ENCODE measurements at regions not wholly inside any gene's neighbourhood (a gene's known extent, or its start where the extent isn't known, plus 50 kb on each side); places are given as distances from the start of the nearest gene placed in this dataset.

DNA sequence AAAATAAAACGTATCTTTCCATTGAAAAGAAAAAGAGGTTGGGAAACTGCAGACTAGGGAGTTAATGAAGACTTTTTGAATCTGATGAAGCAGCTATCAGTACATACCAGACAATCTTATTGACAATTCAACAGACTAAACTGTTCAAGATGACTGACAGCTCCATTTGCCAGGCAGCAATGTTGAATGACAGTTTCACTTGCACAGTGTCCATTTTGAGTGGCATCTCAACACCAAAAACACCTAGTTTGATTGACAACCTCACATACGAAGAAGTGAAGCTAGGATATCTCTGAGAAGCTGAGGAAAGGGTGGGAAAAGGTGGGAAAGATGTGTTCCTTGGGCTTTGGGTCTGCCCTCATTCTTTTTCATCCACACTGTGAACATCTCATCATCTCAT lies 315.0 kb upstream of the SYT4 start:
- DNase-seq (ENCODE audit: low read depth, low spot score), result no peak
- in situ Hi-C loops (cut with HindIII; ENCODE audit: low pct_unique_long_range_greater_than_20kb, low sequenced_read_pairs), result no loop called here

DNA sequence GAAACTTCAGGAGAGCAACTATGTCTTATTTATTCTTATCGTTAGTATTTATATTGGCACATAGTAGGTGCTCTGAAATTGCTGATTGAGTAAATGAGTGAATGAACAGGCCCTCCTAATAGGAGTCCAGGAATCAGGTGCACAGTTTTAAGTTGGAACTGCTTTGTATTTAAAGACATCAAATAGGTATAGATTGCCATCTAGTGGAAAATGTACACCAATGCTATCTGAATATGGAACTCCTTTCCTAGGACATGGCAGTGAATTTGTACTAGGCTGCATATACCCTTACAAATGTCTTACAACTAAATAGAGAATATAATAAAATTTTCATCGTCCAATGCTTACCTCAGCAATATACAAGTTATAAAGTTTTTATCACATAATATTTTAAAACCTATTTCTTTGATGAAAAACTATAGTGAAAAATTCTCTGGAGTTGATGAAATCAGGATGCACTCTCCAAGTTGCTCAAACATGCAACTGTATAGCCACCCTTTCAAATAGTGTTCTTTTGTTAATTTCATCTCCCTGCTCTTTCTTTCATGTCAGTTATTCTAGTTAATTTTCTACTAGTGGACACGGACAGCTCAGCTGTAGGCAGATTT lies 318.9 kb upstream of the SYT4 start:
- in situ Hi-C loops (cut with HindIII; ENCODE audit: low pct_unique_long_range_greater_than_20kb, low sequenced_read_pairs), result no loop called here
- DNase-seq (ENCODE audit: low read depth, low spot score), result peak; percentile 58

DNA sequence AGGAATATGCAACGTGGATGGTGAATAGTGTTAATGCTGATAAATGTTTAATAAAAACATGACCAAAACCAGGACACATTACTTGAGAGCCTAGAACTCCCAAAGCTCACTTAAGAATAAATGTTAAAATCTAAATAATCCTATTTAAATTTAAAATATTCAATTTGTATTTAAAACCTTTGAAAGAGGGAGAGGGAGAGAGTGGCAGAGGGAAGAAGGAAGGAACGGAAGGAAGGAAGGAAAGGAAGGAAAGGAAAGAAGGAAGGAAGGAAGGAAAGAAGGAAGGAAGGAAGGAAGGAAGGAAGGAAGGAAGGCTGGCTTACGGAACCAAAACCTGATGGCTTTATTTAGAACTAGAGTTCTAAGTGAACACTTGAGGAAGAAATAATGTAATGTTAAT lies 324.1 kb upstream of the SYT4 start:
- in situ Hi-C loops (cut with HindIII; ENCODE audit: low pct_unique_long_range_greater_than_20kb, low sequenced_read_pairs), result no loop called here
- DNase-seq (ENCODE audit: low read depth, low spot score), result no peak

DNA sequence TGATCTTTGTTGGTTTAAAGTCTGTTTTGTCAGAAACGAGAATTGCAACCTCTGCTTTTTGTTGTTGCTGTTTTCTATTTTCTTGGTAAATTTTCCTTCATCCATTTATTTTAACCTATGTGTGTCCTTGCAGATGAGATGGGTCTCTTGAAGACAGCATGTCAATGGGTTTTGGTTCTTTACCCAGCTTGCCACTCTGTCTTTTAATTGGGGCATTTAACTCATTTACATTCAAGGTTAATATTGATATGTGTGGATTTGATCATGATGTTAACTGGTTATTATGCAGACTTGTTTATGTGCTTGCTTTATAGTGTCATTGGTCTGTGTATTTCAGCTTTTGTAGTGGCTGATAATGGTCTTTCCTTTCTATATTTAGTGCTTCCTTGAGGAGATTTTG lies 327.9 kb upstream of the SYT4 start:
- no peak for DNase-seq (ENCODE audit: low read depth, low spot score)
- in situ Hi-C loops (cut with HindIII; ENCODE audit: low pct_unique_long_range_greater_than_20kb, low sequenced_read_pairs), result no loop called here

DNA sequence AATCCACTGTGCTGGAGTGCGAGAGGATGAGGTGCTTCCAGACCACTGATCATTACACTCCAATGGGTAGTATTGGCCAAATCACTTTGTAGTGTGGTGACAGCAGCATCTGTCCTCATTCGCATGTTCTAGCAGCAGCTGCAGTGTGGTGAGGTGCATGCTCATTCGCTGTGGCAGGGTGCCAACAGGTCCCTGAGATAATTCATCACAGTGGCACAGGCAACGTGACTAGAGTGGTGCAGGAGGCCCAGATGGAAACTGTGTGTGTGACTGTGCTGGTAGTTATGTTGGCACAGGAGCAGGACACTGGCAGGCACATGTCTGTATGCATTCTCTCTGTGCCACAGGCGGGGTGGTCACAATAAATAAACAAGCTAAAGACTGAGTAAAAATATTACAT lies 329.5 kb upstream of the SYT4 start:
- in situ Hi-C loops (cut with HindIII; ENCODE audit: low pct_unique_long_range_greater_than_20kb, low sequenced_read_pairs), result no loop called here

DNA sequence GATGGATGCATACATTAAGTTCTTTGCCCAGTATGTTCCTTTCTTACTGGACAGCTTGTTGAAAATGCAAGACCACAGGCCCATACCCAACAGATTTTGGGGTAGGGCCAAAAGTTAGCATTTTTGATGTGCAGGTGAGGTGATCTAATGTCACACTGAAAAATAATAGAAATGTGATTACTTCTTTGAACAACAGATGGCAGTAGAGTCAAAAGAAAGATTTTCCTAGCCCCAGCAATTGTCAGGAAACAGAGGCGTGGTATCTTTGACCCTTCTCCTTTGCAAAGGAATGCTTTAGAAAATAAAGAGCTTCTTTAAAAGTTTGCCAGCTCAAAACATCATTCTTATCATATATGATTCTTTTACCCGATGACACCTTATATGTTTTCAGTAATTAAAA lies 343.6 kb upstream of the SYT4 start:
- peak; percentile 55 for DNase-seq (ENCODE audit: low read depth, low spot score)
- in situ Hi-C loops (cut with HindIII; ENCODE audit: low pct_unique_long_range_greater_than_20kb, low sequenced_read_pairs), result no loop called here

More for the DNA sequence above, 329.5 kb upstream of the SYT4 start:
- DNase-seq (ENCODE audit: low read depth, low spot score), result no peak

DNA sequence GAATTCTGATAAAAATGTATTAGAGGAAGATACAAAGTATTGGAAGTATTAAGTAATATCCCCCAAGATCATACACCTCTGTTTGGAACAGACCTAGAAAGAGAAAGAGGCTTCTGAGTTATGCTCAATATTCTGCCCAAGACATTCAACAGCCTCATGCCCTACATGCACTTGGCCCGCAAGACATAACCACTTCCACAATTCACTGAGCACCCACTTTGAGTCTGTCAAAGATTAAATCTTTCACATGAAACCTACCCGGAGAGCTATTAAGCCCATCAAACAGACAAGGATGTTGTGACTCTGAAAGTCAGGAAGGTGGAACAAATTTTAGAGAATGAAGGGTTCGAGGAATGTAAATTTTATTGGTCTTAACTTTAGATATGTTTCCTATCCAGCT lies 344.7 kb upstream of the SYT4 start:
- in situ Hi-C loops (cut with HindIII; ENCODE audit: low pct_unique_long_range_greater_than_20kb, low sequenced_read_pairs), result no loop called here

DNA sequence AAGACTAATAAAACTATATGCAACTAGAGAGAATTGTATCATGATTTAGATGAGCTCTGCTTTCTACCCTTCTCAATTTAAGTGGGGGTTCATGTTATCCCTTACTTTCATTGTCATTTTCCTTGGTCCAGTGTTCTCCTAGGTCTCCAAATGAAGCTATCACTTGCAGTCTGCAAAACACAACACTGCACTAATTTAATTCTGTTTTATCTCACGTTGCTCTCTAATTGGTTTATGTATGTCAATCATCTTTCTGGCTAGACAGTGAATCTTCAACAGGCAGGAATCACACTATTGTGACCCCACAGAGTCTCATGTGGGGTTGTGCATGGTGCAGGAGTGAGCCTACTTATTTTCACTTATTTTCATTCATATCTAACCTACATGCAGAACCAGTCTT lies 348.3 kb upstream of the SYT4 start:
- in situ Hi-C loops (cut with HindIII; ENCODE audit: low pct_unique_long_range_greater_than_20kb, low sequenced_read_pairs), result no loop called here
- no peak for DNase-seq (ENCODE audit: low read depth, low spot score)

More for the DNA sequence above, 344.7 kb upstream of the SYT4 start:
- DNase-seq (ENCODE audit: low read depth, low spot score), result no peak

DNA sequence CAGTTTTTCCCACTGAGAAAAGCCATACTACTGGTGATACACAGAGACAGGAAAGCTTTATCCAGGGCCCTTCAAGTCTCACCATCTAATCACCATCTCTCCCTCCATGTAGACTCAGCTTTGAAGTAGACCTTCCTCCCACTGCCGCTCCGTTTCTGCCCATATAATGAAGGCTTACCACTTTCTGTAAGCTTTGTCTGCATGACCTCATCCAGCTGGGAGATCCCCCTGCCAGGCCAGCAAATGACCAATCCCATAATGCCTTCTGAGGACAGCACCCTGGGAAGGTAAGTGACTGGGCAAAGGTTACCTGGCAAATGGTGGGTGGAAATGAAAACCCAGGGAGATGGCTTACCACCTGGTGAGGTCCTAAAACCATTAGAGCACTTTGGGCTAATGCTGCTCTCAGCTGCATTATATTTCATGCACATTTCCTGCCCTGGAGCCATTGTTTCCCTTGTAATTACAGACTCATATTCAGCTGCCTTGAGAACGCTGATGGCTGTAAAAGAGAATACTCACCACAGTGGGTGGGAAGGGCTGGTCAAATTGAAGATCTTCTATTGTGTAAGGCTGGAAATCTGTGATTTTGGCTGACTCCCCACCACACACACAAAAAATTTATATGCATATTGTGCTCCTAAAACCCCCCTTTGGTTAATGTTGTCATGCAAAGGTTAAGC lies 350.7 kb upstream of the SYT4 start:
- no peak for DNase-seq (ENCODE audit: low read depth, low spot score)
- in situ Hi-C loops (cut with HindIII; ENCODE audit: low pct_unique_long_range_greater_than_20kb, low sequenced_read_pairs), result no loop called here

DNA sequence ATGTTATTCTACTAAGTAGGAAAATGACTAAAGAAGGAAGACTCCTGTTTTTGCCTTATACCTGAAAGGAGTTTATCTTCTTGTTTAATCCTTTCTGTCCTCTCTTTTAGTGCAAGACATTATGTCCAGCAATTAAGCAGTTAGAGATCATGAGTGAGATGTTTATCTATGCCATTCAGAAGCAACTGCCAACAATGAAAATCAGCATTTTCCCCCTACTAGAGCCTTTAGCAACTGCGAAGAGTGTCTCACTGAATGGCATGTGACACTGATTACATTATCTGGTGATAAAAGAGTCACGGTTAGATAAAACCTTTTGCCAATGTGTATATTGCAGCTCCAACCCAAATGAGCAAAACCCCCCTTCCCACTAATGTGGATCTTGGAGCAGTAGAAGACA lies 357.7 kb upstream of the SYT4 start:
- DNase-seq (ENCODE audit: low read depth, low spot score), result no peak
- in situ Hi-C loops (cut with HindIII; ENCODE audit: low pct_unique_long_range_greater_than_20kb, low sequenced_read_pairs), result no loop called here

DNA sequence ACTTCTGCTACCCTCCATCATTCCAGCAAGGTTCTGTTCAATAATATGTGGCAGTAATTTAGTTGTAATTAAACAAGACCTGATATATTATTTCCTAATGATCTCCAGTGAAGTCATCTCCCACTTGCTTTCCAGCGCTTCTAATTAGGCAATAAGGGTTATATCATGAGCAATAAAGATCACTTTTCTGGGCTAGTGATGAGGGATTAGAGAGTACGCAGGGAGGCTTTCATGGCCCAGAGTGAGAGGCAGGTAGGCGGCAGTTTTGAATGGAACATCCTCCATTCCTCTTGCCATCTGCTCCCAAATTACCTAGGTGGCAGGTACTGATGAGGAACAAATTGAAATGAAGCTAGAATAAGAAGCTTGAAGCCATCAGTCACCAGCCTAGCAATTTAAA lies 358.1 kb upstream of the SYT4 start:
- in situ Hi-C loops (cut with HindIII; ENCODE audit: low pct_unique_long_range_greater_than_20kb, low sequenced_read_pairs), result no loop called here
- DNase-seq (ENCODE audit: low read depth, low spot score), result no peak

DNA sequence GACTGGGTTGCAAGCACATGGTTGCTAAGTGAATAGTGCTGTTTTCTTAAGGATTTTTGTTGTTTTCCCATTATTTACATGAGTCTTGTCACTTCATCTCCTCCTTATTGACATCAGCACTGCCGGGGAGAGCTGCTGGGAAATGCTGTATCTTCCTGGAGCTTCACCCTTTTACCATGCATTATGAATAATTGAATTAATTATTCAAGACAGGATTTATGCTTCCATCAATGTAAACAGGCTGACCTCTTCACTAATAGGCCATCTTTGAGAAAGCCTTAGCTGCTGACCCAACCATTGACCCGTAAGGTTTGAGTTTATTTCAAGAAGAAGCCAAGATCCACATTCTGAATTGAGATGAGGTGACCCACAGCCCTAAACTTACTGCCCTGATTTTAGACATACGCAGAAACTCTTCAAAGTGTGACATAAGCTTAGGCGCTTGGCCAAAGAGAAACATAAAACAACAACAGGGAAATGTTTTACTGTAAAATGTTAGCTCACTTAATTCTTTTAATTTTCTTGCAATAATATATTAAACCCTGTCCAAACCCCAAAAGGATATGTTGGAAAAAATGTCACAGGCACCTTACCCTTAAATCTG lies 365.5 kb upstream of the SYT4 start:
- DNase-seq (ENCODE audit: low read depth, low spot score), result no peak
- in situ Hi-C loops (cut with HindIII; ENCODE audit: low pct_unique_long_range_greater_than_20kb, low sequenced_read_pairs), result no loop called here

DNA sequence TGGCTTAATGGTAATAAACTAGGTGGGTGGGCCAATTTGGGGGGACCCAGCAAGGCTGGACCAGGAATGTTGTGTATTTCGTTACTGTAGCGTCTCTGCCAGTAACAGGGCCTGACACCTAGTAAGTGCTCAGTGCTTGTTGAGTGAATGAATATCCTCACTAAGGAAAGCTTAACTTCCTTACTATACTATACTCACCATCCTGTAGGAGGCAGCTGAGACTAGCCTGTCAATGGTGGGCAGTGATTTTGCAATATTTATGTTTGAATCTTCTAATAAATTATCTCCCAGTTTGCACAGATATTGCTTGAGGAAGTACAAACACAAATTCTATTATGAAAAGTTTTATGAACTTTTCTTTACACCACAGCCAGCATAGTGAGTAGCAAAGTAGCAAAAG lies 370.7 kb upstream of the SYT4 start:
- in situ Hi-C loops (cut with HindIII; ENCODE audit: low pct_unique_long_range_greater_than_20kb, low sequenced_read_pairs), result no loop called here
- DNase-seq (ENCODE audit: low read depth, low spot score), result peak; percentile 2

DNA sequence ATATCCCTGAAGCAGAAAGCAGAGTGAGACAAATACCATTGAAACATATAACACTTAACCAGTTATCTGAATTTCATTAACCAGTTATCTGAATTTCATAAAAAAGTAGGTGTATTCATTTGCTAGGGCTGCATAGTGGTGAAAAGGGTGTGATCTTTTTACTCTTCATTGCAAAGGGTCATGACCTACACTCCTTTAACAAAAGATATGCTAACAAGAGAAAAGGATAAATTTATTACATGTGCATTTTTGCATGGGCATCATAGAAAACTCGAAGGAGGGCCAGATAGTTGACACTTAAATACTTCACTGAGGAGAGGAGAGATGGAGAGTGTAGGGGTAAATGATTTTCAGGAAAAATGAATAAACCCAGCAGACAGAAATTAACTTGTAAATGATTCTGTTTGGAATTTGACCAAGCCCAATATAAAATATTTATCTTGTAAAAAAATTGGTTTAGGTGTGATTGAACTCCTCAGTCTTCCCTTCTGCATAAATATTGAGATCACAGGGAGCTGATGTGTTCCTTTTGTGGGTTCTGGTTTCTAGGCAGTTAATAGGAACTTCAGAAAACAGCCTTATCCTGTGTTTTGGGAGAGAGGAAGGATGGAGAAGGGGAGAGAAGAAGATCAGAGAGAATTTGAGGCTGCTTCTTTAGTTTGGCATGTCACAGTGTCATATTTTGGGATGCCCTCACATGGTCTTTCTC lies 372.5 kb upstream of the SYT4 start:
- in situ Hi-C loops (cut with HindIII; ENCODE audit: low pct_unique_long_range_greater_than_20kb, low sequenced_read_pairs), result no loop called here
- DNase-seq (ENCODE audit: low read depth, low spot score), result no peak

DNA sequence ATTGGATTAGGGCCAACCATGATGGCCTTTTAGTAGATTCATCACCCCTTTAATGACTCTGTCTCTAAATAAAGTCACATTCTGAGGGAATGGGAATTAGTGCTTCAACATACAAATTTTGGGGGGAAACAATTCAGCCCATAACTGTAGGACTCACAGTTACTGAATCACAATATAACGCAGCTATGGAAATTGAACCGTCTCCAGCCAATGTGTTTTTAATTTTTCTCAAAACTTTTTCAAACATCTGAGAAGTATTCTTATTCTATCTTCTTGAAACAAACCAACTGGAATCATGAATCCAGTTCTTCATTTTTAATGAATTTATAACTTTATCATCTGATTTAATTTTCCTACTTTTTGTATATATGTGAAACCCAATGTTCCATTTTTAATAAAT lies 373.1 kb upstream of the SYT4 start:
- in situ Hi-C loops (cut with HindIII; ENCODE audit: low pct_unique_long_range_greater_than_20kb, low sequenced_read_pairs), result no loop called here

DNA sequence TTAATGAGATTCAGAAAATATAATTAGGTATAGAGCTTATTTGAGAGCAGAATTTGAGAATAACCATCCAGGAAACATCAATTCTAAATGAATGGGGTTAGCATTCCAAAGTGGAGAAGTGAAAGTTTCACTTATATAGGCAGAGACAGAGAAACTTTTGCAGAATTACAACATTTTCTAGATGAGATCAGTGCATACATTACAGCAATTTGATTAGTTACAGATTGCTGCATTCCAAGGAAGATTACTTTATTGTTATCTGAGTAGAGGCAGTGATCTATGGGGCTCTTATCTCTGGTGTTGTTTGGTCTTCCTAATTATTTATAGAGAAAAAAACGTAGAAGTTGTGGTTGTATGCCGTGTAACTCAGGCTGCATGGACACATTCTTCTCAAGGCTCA lies 373.8 kb upstream of the SYT4 start:
- in situ Hi-C loops (cut with HindIII; ENCODE audit: low pct_unique_long_range_greater_than_20kb, low sequenced_read_pairs), result no loop called here
- DNase-seq (ENCODE audit: low read depth, low spot score), result no peak

More for the DNA sequence above, 373.1 kb upstream of the SYT4 start:
- DNase-seq (ENCODE audit: low read depth, low spot score), result no peak

DNA sequence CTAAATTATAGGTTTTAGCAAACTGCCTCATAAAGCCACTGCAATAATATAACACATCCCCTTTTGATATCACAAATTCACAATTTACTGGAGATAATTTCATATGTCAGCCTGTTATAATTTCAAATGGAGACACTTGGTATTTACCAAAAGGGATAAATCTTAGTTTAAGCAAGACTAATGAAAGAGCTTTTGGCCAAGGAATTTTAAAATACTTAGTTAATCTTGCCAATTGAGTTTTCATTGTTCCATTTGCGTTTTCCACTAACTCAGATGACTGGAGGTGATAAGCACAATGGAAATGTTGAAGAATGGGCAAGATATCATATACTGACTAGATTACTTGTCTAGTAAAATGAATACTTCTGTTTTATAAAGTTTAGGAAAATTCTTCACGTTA lies 379.3 kb upstream of the SYT4 start:
- in situ Hi-C loops (cut with HindIII; ENCODE audit: low pct_unique_long_range_greater_than_20kb, low sequenced_read_pairs), result no loop called here
- DNase-seq (ENCODE audit: low read depth, low spot score), result no peak

DNA sequence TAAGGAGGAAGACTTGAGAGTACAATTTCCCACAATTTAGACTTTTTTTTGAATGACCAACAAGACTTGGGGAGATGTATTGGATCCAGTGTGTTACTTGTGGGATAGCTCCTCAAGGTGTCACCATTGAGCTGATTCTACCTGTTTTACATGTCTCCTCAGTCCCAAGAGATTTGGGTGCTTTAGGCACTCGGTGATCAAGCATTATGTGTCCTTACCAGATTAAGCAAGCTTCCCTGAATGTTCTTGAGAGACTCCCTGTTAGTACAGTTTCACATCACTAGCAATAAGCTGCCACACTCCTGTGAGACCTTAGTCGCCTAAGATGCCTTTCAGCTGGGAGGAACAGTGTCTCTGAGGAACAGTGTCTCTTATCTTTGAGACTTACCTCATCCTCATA lies 384.3 kb upstream of the SYT4 start:
- DNase-seq (ENCODE audit: low read depth, low spot score), result peak; percentile 67
- in situ Hi-C loops (cut with HindIII; ENCODE audit: low pct_unique_long_range_greater_than_20kb, low sequenced_read_pairs), result no loop called here

DNA sequence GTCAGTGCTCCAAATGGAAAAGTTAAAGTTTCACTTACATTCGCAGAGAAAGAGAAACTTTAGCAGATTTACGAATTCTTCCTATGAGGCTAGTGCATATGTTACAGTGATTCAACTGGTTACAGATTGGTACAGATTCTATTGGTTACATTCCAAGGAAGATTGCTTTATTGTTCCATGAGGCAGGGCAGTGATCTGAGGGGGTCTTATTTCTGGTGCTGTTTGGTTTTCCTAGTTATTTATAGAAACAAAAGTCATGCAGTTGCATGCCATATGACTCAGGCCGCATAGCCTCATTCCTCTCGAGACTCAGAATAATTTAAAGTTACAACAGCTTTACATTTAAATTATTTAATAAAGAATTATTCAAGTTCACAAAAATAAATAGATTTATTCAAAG lies 385.4 kb upstream of the SYT4 start:
- in situ Hi-C loops (cut with HindIII; ENCODE audit: low pct_unique_long_range_greater_than_20kb, low sequenced_read_pairs), result no loop called here
- DNase-seq (ENCODE audit: low read depth, low spot score), result peak; percentile 22
